Upper lobe of left lung (tissue), 4 donors: ENCODE measurements at regions not wholly inside any gene's neighbourhood (a gene's known extent, or its start where the extent isn't known, plus 50 kb on each side); places are given as distances from the start of the nearest gene placed in this dataset.

Experiments used
- POLR2A ChIP-seq, 4 donors: fragments of 450-650 bp; IDR thresholded peaks; one replicate each; pipeline ENCODE4 v1.5.1; 2016 to 2017; ENCODE audit warnings: antibody characterized with exemption in 4 of 4, mild to moderate bottlenecking in 2 of 4
- TF ChIP-seq, protein P1 (sequence below), 6 experiments: fragments of 450-650 bp in 4 of 6; fragments of 200-600 bp in 2 of 6; sonication (generic) in 2 of 6; IDR thresholded peaks; one replicate each; pipeline ENCODE4 v1.5.1; 2016 to 2019; ENCODE audit warnings: antibody characterized with exemption in 6 of 6

DNA sequence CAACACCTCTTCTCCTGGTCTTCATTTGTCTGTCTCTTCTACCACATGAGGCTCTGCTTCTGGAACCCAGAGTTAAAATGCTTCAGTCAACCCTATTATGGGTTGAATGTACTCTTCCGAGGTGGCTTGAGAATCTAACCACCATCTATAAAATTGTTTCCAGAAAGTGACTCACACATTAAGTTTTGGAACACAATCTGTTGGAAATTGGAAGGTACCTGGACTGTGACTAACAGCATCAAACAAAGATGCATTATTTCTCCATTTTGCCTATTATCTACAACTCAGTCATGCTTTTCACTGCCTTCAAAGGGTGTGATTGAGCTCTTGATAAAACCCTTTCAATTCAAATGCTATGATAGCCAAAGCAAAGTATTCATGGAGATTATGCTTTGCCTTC lies 499.0 kb upstream of the SEMA6D start:
- TF ChIP-seq, protein P1, sequence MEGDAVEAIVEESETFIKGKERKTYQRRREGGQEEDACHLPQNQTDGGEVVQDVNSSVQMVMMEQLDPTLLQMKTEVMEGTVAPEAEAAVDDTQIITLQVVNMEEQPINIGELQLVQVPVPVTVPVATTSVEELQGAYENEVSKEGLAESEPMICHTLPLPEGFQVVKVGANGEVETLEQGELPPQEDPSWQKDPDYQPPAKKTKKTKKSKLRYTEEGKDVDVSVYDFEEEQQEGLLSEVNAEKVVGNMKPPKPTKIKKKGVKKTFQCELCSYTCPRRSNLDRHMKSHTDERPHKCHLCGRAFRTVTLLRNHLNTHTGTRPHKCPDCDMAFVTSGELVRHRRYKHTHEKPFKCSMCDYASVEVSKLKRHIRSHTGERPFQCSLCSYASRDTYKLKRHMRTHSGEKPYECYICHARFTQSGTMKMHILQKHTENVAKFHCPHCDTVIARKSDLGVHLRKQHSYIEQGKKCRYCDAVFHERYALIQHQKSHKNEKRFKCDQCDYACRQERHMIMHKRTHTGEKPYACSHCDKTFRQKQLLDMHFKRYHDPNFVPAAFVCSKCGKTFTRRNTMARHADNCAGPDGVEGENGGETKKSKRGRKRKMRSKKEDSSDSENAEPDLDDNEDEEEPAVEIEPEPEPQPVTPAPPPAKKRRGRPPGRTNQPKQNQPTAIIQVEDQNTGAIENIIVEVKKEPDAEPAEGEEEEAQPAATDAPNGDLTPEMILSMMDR (IDR thresholded peaks at IDR 0.05): no peak
- TF ChIP-seq POLR2A (IDR thresholded peaks at IDR 0.05): no peak
